Body of pancreas (tissue), 4 donors: ENCODE measurements at regions not wholly inside any gene's neighbourhood (a gene's known extent, or its start where the extent isn't known, plus 50 kb on each side); places are given as distances from the start of the nearest gene placed in this dataset.

Experiments
- POLR2A ChIP-seq, 3 donors: fragments of 450-650 bp; IDR thresholded peaks; one replicate each; pipeline ENCODE4 v1.6.1; 2016; ENCODE audit warnings: antibody characterized with exemption in 3 of 3, mild to moderate bottlenecking in 2 of 3
- TF ChIP-seq, protein P1 (sequence below), 7 experiments: fragments of 450-650 bp in 4 of 7; fragments of 200-600 bp in 3 of 7; sonication (generic) in 3 of 7; IDR thresholded peaks; one replicate each; pipeline ENCODE4 v1.5.1; 2016 to 2019; ENCODE audit warnings: antibody characterized with exemption in 7 of 7

DNA sequence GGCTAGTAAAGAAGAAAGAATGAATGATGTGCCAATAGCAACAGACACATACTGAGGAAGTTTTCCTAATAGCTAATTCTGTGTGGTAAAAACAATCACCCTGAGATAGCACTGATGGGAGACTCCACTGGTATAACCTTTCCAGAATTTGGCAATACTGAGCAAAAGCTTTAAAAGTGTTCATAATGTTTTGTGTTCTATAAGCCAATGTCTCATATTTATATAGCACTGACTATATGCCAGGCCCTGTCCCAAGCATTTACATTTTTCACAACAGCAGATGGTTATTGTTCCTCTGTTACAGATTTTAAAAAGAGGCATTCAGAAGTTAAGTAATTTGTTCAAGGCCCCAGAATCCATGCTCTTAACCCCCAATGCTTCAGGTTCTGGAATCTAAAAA lies 108.0 kb upstream of the DST start:
- TF ChIP-seq, protein P1, sequence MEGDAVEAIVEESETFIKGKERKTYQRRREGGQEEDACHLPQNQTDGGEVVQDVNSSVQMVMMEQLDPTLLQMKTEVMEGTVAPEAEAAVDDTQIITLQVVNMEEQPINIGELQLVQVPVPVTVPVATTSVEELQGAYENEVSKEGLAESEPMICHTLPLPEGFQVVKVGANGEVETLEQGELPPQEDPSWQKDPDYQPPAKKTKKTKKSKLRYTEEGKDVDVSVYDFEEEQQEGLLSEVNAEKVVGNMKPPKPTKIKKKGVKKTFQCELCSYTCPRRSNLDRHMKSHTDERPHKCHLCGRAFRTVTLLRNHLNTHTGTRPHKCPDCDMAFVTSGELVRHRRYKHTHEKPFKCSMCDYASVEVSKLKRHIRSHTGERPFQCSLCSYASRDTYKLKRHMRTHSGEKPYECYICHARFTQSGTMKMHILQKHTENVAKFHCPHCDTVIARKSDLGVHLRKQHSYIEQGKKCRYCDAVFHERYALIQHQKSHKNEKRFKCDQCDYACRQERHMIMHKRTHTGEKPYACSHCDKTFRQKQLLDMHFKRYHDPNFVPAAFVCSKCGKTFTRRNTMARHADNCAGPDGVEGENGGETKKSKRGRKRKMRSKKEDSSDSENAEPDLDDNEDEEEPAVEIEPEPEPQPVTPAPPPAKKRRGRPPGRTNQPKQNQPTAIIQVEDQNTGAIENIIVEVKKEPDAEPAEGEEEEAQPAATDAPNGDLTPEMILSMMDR (IDR thresholded peaks at IDR 0.05): no peak
- no peak for TF ChIP-seq POLR2A (IDR thresholded peaks at IDR 0.05)
